HG03354 (cell line): ENCODE measurements at regions not wholly inside any gene's neighbourhood (a gene's known extent, or its start where the extent isn't known, plus 50 kb on each side); places are given as distances from the start of the nearest gene placed in this dataset.

Source experiments
- ATAC-seq: cut with Tn5 transposase; IDR thresholded peaks from one replicate; pipeline ENCODE4 v1.9.1; 2021; ENCODE audit warnings: mild to moderate bottlenecking; ENCODE audit not compliant: unreplicated experiment, poor library complexity, severe bottlenecking

- no peak for ATAC-seq
Measured at GRCh38 chr4:44002368-44002767, 446.2 kb downstream of the KCTD8 start.

GRCh38 chr4:44016570-44017421 is 431.8 kb downstream of the KCTD8 start:
- no peak for ATAC-seq

- no peak for ATAC-seq
Measured at GRCh38 chr4:44017422-44017739, 431.2 kb downstream of the KCTD8 start.

GRCh38 chr4:44019721-44020120 is 428.9 kb downstream of the KCTD8 start:
- no peak for ATAC-seq

- no peak for ATAC-seq
Measured at GRCh38 chr4:44025376-44026020, 423.1 kb downstream of the KCTD8 start.

GRCh38 chr4:44038811-44039210 is 409.8 kb downstream of the KCTD8 start:
- no peak for ATAC-seq

GRCh38 chr4:44046491-44046890 is 402.1 kb downstream of the KCTD8 start:
- no peak for ATAC-seq

GRCh38 chr4:44056721-44057151 is 391.9 kb downstream of the KCTD8 start:
- no peak for ATAC-seq

- no peak for ATAC-seq
Measured at GRCh38 chr4:44070843-44071242, 377.8 kb downstream of the KCTD8 start.

- ATAC-seq, result no peak
Measured at GRCh38 chr4:44071959-44072955, 376.4 kb downstream of the KCTD8 start.

- ATAC-seq, result no peak
Measured at GRCh38 chr4:44086753-44087152, 361.9 kb downstream of the KCTD8 start.

- ATAC-seq, result no peak
Measured at GRCh38 chr4:44093390-44093789, 355.2 kb downstream of the KCTD8 start.

- no peak for ATAC-seq
Measured at GRCh38 chr4:44098973-44099372, 349.6 kb downstream of the KCTD8 start.

- ATAC-seq, result no peak
Measured at GRCh38 chr4:44100456-44100855, 348.2 kb downstream of the KCTD8 start.

- no peak for ATAC-seq
Measured at GRCh38 chr4:44118971-44119680, 329.5 kb downstream of the KCTD8 start.

- ATAC-seq, result no peak
Measured at GRCh38 chr4:44120646-44121045, 328.0 kb downstream of the KCTD8 start.

GRCh38 chr4:44121210-44121609 is 327.4 kb downstream of the KCTD8 start:
- no peak for ATAC-seq
